Heart right ventricle (tissue), 16 donors: ENCODE measurements at regions not wholly inside any gene's neighbourhood (a gene's known extent, or its start where the extent isn't known, plus 50 kb on each side); places are given as distances from the start of the nearest gene placed in this dataset.

ENCODE experiments used
- ATAC-seq, 8 donors: fragments of 200-7000 bp; cut with Tn5 transposase; one replicate each; pipeline ENCODE4 v1.9.1; 2020; ENCODE audit warnings: mild to moderate bottlenecking in 8 of 8, moderate library complexity in 8 of 8, moderate number of reproducible peaks in 1 of 8
- DNase-seq, 2 donors: peaks; one replicate each; pipeline ENCODE4 v3.0.0-alpha.2; 2020
- H3K27ac ChIP-seq, 10 donors: fragments of 200-600 bp; sonication (generic) in 2 of 10; one replicate each; pipeline versions ENCODE4 v1.5.0 to v1.8.0; 2020 to 2022; ENCODE audit warnings: mild to moderate bottlenecking in 3 of 10
- H3K27me3 ChIP-seq, 7 donors: fragments of 200-600 bp; one replicate each; pipeline ENCODE4 v1.8.0; 2021 to 2022; ENCODE audit warnings: mild to moderate bottlenecking in 2 of 7
- H3K36me3 ChIP-seq, 9 donors: fragments of 200-600 bp; sonication (generic) in 1 of 9; one replicate each; pipeline versions ENCODE4 v1.5.0 to v1.8.0; 2020 to 2022; ENCODE audit warnings: mild to moderate bottlenecking in 2 of 9
- H3K4me1 ChIP-seq, 9 donors: fragments of 200-600 bp; sonication (generic) in 1 of 9; one replicate each; pipeline versions ENCODE4 v1.5.0 to v1.8.0; 2020 to 2022; ENCODE audit warnings: mild to moderate bottlenecking in 4 of 9
- H3K4me3 ChIP-seq, 10 donors: fragments of 200-600 bp; sonication (generic) in 2 of 10; one replicate each; pipeline versions ENCODE4 v1.5.0 to v1.8.0; 2020 to 2022; ENCODE audit warnings: mild to moderate bottlenecking in 7 of 10, moderate library complexity in 2 of 10
- H3K9me3 ChIP-seq, 11 donors: fragments of 200-600 bp in 10 of 11; sonication (generic) in 2 of 11; one replicate each; pipeline versions ENCODE4 v1.5.0 to v1.8.0; 2013 to 2022; ENCODE audit warnings: mild to moderate bottlenecking in 2 of 11, control low read depth in 1 of 11, moderate library complexity in 1 of 11
- CTCF ChIP-seq, 9 donors: fragments of 200-600 bp; sonication (generic) in 2 of 9; IDR thresholded peaks; one replicate each; pipeline versions ENCODE4 v1.5.0 to v1.8.0; 2021 to 2022; ENCODE audit warnings: antibody characterized with exemption in 9 of 9, mild to moderate bottlenecking in 5 of 9, moderate library complexity in 1 of 9
- WGBS, 2 donors: extraction: QIAGEN DNeasy Blood & Tissue Kit; methylation state at CpG; one replicate each; pipeline ENCODE4 v1.1.7; 2013; ENCODE audit warnings: inconsistent platforms in 1 of 2; 5-methylcytosine and 5-hydroxymethylcytosine counted together
- intact Hi-C, 10 donors: fragments of 100-400 bp; cut with DNase I; formaldehyde crosslinking; loops; one replicate each; pipeline versions ENCODE4 v1.11.1 to v1.14.2; 2022
- donor health status: Arrhythmogenic right ventricular cardiomyopathy.
- donor health status: ischemic (EF 13 %, LVEDD 7.1; RV severe dilation, severe dysfunction).
- donor health status: healthy with polysubstance abuse.
- donor health status: DM: no; HTN: yes; CAD: no.
- donor health status: DM: no; HTN: no; CAD: no.
- donor health status: ischemic (EF 25% LVEDD 6.9; RV normal size, moderate dysfunction).
- donor health status: ischemic (EF 25% LVEDD 5.7; RV mildly dilated, moderate dysfunction).
- donor health status: healthy.
- donor health status: DM: yes; HTN: yes; CAD: no.
- donor health status: Ischemic cardiomyopathy.
- donor health status: ischemic (EF 35%, LVEDD 5.7; RV mildly dilated, moderate dysfunction).
- donor health status: nonischemic (EF 11% LVEDD 7.7; RV severe dilation, severe dysfunction).
- donor health status: DM: yes; HTN: yes; CAD: no.
- donor health status: PGD.
- donor health status: ischemic (EF 29% LVEDD 5.4; RV normal size, mild dysfunction).
- donor health status: nonischemic (EF 23%, LVEDD 6.1; RV moderate dilation, normal function).

GRCh38 chr1:38686927-38687255 lies 172.7 kb downstream of the RRAGC start:
- no peak for TF ChIP-seq CTCF (IDR thresholded peaks at IDR 0.05)
- ATAC-seq, result no peak

GRCh38 chr1:38686167-38686926 lies 173.2 kb downstream of the RRAGC start:
- Histone ChIP-seq H3K4me1 (no peaks in the 10 kb centered on the region), H3K9me3 (no peaks in the 10 kb centered on the region), H3K4me3 (no peak overlapping the region), H3K27ac (no peak overlapping the region), H3K27me3 (peaks cover 0 to 71% (median 39%) of the 10 kb centered on the region in 7 donors), H3K36me3 (no peaks in the 10 kb centered on the region)
- TF ChIP-seq CTCF (IDR thresholded peaks at IDR 0.05), result no peak
- DNase-seq (no peak), ATAC-seq (no peak)
- intact Hi-C loops, result no loop called here
- 80 to 83% methylated on average over 14 of the region's 14 CpGs for WGBS, 2 donors

More at GRCh38 chr1:38686927-38687255, 172.7 kb downstream of the RRAGC start:
- Histone ChIP-seq H3K27me3 (peaks cover 0 to 72% (median 39%) of the 10 kb centered on the region in 7 donors), H3K36me3 (no peaks in the 10 kb centered on the region), H3K9me3 (no peaks in the 10 kb centered on the region), H3K27ac (no peak overlapping the region), H3K4me1 (no peaks in the 10 kb centered on the region), H3K4me3 (no peak overlapping the region)
- DNase-seq, result no peak
- intact Hi-C loops, result no loop called here
- 29 to 30% methylated on average over 2 of the region's 2 CpGs for WGBS, 2 donors

GRCh38 chr1:38685388-38685787 lies 174.2 kb downstream of the RRAGC start:
- peaks cover 0 to 62% (median 39%) of the 10 kb centered on the region in 7 donors for H3K27me3 ChIP-seq
- no peak overlapping the region for H3K4me3 ChIP-seq
- intact Hi-C loops, result no loop called here
- no peaks in the 10 kb centered on the region for H3K4me1 ChIP-seq
- 58 to 60% methylated on average over 6 of the region's 6 CpGs for WGBS, 2 donors
- H3K27ac ChIP-seq, result no peak overlapping the region
- ATAC-seq (no peak), DNase-seq (no peak)
- H3K36me3 ChIP-seq, result no peaks in the 10 kb centered on the region
- no peak for TF ChIP-seq CTCF (IDR thresholded peaks at IDR 0.05)
- no peaks in the 10 kb centered on the region for H3K9me3 ChIP-seq

- H3K36me3 ChIP-seq, result no peaks in the 10 kb centered on the region
- H3K4me1 ChIP-seq, result no peaks in the 10 kb centered on the region
- no peak for ATAC-seq
- H3K9me3 ChIP-seq, result no peaks in the 10 kb centered on the region
- DNase-seq, result no peak
- no peak overlapping the region for H3K27ac ChIP-seq
- no peak overlapping the region for H3K4me3 ChIP-seq
- WGBS, 2 donors, result 41 to 44% methylated on average over 5 of the region's 5 CpGs
- peaks cover 0 to 24% (median 14%) of the 10 kb centered on the region in 7 donors for H3K27me3 ChIP-seq
- intact Hi-C loops, result no loop called here
- TF ChIP-seq CTCF (IDR thresholded peaks at IDR 0.05), result no peak
These were observed 178.6 kb downstream of the RRAGC start for GRCh38 chr1:38680801-38681510.
